ENCODE measurements at regions not wholly inside any gene's neighbourhood (a gene's known extent, or its start where the extent isn't known, plus 50 kb on each side); places are given as distances from the start of the nearest gene placed in this dataset.

GRCh38 chr4:19437008-19437407, 814.7 kb upstream of the SLIT2 start:
- TF ChIP-seq TAF1 (IDR thresholded peaks at IDR 0.05; ENCODE audit: borderline replicate concordance, insufficient read depth, low read length) (no peak), POLR2AphosphoS5 (IDR thresholded peaks at IDR 0.05; ENCODE audit: low read depth, low read length) (no peak)

Measured in PFSK-1 (cell line).